H1 (cell line): ENCODE measurements at regions not wholly inside any gene's neighbourhood (a gene's known extent, or its start where the extent isn't known, plus 50 kb on each side); places are given as distances from the start of the nearest gene placed in this dataset.

Experiments used
- CTCF ChIA-PET: fragments of 300-600 bp; sonication (Branson Sonifier 250); formaldehyde crosslinking; loops from one replicate; lab custom pipeline; 2021; ENCODE audit not compliant: partially characterized antibody; lab: Charles Lee
- POLR2A ChIA-PET: fragments of 300-600 bp; sonication (Branson Sonifier 250); formaldehyde crosslinking; loops from one replicate; lab custom pipeline; 2021; ENCODE audit warnings: inconsistent platforms; ENCODE audit not compliant: partially characterized antibody; lab: Charles Lee
- DNase-seq, 2 experiments: peaks; one replicate each; pipeline versions ENCODE4 v3.0.0 to v3.0.0-alpha.2; 2010 to 2022; ENCODE audit warnings: low spot score in 2 of 2, low read depth in 1 of 2, mixed read lengths in 1 of 2
- FAIRE-seq: peaks from 2 replicates; lab custom pipeline; 2011; peaks lifted over from hg19 to GRCh38; lab: Jason Lieb, UNC
- H2AFZ ChIP-seq: 2 replicates; pipeline ENCODE4 v1.8.1; 2012; ENCODE audit warnings: low read length, inconsistent platforms
- H2AK5ac ChIP-seq: 2 replicates; pipeline ENCODE4 v1.6.1; 2013; ENCODE audit warnings: low read depth, low read length
- H2BK120ac ChIP-seq: replicated peaks from 2 replicates; pipeline ENCODE3; 2013; ENCODE audit warnings: low read depth, low read length, inconsistent platforms
- H2BK12ac ChIP-seq: 2 replicates; pipeline ENCODE4 v1.6.1; 2013; ENCODE audit warnings: low read depth, low read length
- H2BK15ac ChIP-seq: 2 replicates; pipeline ENCODE4 v1.6.1; 2013; ENCODE audit warnings: low read length
- H2BK20ac ChIP-seq: 2 replicates; pipeline ENCODE4 v1.6.1; 2013; ENCODE audit warnings: low read length
- H2BK5ac ChIP-seq: 2 replicates; pipeline ENCODE4 v1.6.1; 2013; ENCODE audit warnings: low read depth, low read length
- H3K14ac ChIP-seq: 2 replicates; pipeline ENCODE4 v1.6.1; 2013; ENCODE audit warnings: inconsistent platforms; ENCODE audit not compliant: insufficient read length
- H3K18ac ChIP-seq: 2 replicates; pipeline ENCODE4 v1.6.1; 2013; ENCODE audit warnings: low read length; ENCODE audit errors: extremely low read depth
- H3K23ac ChIP-seq: 2 replicates; pipeline ENCODE4 v1.6.1; 2013; ENCODE audit warnings: inconsistent platforms; ENCODE audit not compliant: insufficient read length
- H3K23me2 ChIP-seq: 2 replicates; pipeline ENCODE4 v1.6.1; 2013; ENCODE audit warnings: low read depth, low read length
- H3K27ac ChIP-seq: 2 replicates; pipeline ENCODE4 v1.6.1; 2011; ENCODE audit warnings: low read depth, low read length, inconsistent platforms
- H3K27me3 ChIP-seq, 4 experiments: replicated peaks in 1 of 4; 1 replicate in 1 of 4; 2 replicates in 3 of 4; pipeline versions ENCODE4 v1.6.1 to v1.8.1; 2011 to 2013; ENCODE audit warnings: low read length in 3 of 4, mild to moderate bottlenecking in 3 of 4, inconsistent platforms in 2 of 4, mixed read lengths in 2 of 4, moderate library complexity in 1 of 4; ENCODE audit not compliant: control insufficient read depth in 3 of 4, insufficient read depth in 3 of 4; ENCODE audit errors: extremely low read depth in 1 of 4
- H3K36me3 ChIP-seq, 4 experiments: 2 replicates each; pipeline versions ENCODE4 v1.6.1 to v1.8.1; 2011 to 2013; ENCODE audit warnings: mild to moderate bottlenecking in 4 of 4, low read length in 3 of 4, moderate library complexity in 2 of 4, control low read depth in 1 of 4, inconsistent platforms in 1 of 4; ENCODE audit not compliant: insufficient read depth in 4 of 4, control insufficient read depth in 2 of 4
- H3K4ac ChIP-seq: replicated peaks from 2 replicates; pipeline ENCODE3; 2013; ENCODE audit warnings: low read length, low read depth, mixed read lengths, inconsistent platforms; ENCODE audit not compliant: insufficient read length
- H3K4me1 ChIP-seq, 4 experiments: replicated peaks in 1 of 4; 1 replicate in 1 of 4; 2 replicates in 3 of 4; pipeline versions ENCODE4 v1.6.1 to v1.8.1; 2011 to 2013; ENCODE audit warnings: low read length in 3 of 4, inconsistent platforms in 2 of 4, mixed read lengths in 1 of 4; ENCODE audit not compliant: insufficient read depth in 4 of 4, control insufficient read depth in 3 of 4
- H3K4me2 ChIP-seq, 2 experiments: 2 replicates each; pipeline versions ENCODE4 v1.6.1 to v1.8.1; 2011 to 2013; ENCODE audit warnings: low read depth in 2 of 2, low read length in 2 of 2, control low read depth in 1 of 2, inconsistent platforms in 1 of 2, mild to moderate bottlenecking in 1 of 2; ENCODE audit not compliant: insufficient read depth in 1 of 2
- H3K4me3 ChIP-seq, 4 experiments: fragments of 200-600, 300-600 bp in 1 of 4; sonication (generic), shearing (Covaris generic), sonication (Bioruptor Twin) in 1 of 4; 2 replicates each; pipeline versions ENCODE4 v1.5.1 to v1.8.1; 2011 to 2016; ENCODE audit warnings: low read length in 4 of 4, low read depth in 3 of 4, control low read depth in 2 of 4, inconsistent platforms in 2 of 4, mild to moderate bottlenecking in 2 of 4, mixed read lengths in 1 of 4, moderate library complexity in 1 of 4; ENCODE audit not compliant: insufficient read depth in 2 of 4; ENCODE audit errors: extremely low read depth in 1 of 4
- H3K56ac ChIP-seq: replicated peaks from 2 replicates; pipeline ENCODE3; 2013; ENCODE audit warnings: low read depth, mild to moderate bottlenecking, mixed read lengths, low read length, inconsistent platforms; ENCODE audit not compliant: insufficient read length
- H3K79me1 ChIP-seq: 2 replicates; pipeline ENCODE4 v1.6.1; 2013; ENCODE audit warnings: low read depth, low read length, control low read depth
- H3K79me2 ChIP-seq, 2 experiments: 2 replicates each; pipeline versions ENCODE4 v1.6.1 to v1.8.1; 2012 to 2013; ENCODE audit warnings: low read length in 2 of 2, mild to moderate bottlenecking in 2 of 2, inconsistent platforms in 1 of 2; ENCODE audit not compliant: insufficient read depth in 2 of 2, control insufficient read depth in 1 of 2
- H3K9ac ChIP-seq, 4 experiments: replicated peaks in 1 of 4; 1 replicate in 1 of 4; 2 replicates in 3 of 4; pipeline versions ENCODE4 v1.6.1 to v1.8.1; 2011 to 2013; ENCODE audit warnings: low read depth in 3 of 4, low read length in 3 of 4, control low read depth in 2 of 4, mild to moderate bottlenecking in 2 of 4, moderate library complexity in 2 of 4, inconsistent platforms in 1 of 4; ENCODE audit errors: extremely low read depth in 1 of 4
- H3K9me3 ChIP-seq, 2 experiments: 2 replicates each; pipeline versions ENCODE4 v1.6.1 to v1.8.1; 2012 to 2013; ENCODE audit warnings: mild to moderate bottlenecking in 2 of 2, moderate library complexity in 2 of 2, control low read depth in 1 of 2, inconsistent platforms in 1 of 2, low read depth in 1 of 2, low read length in 1 of 2, mixed read lengths in 1 of 2; ENCODE audit not compliant: insufficient read depth in 2 of 2
- H4K20me1 ChIP-seq, 2 experiments: replicated peaks in 1 of 2; 2 replicates each; pipeline versions ENCODE3 to v1.8.1; 2011 to 2013; ENCODE audit warnings: inconsistent platforms in 2 of 2, low read length in 2 of 2, mild to moderate bottlenecking in 1 of 2; ENCODE audit not compliant: insufficient read depth in 2 of 2, control insufficient read depth in 1 of 2
- H4K5ac ChIP-seq: 2 replicates; pipeline ENCODE4 v1.6.1; 2013; ENCODE audit warnings: low read length, low read depth, mixed read lengths, inconsistent platforms; ENCODE audit not compliant: insufficient read length
- H4K8ac ChIP-seq: 2 replicates; pipeline ENCODE4 v1.8.0; 2013; ENCODE audit warnings: mild to moderate bottlenecking, moderate library complexity, low read length, inconsistent platforms; ENCODE audit not compliant: insufficient read depth; ENCODE audit errors: extremely low read depth
- H4K91ac ChIP-seq: replicated peaks from 2 replicates; pipeline ENCODE3; 2013; ENCODE audit warnings: low read length, mixed read lengths, inconsistent platforms; ENCODE audit not compliant: insufficient read length
- SAP30 ChIP-seq: fragments of 300-600 bp; sonication (generic); IDR thresholded peaks from 2 replicates; pipeline ENCODE4 v1.7.1; 2012; ENCODE audit warnings: low read length, moderate library complexity, mild to moderate bottlenecking, inconsistent platforms; ENCODE audit not compliant: insufficient read depth, insufficient replicate concordance
- WGBS, 2 experiments: shearing (Covaris generic) in 1 of 2; methylation state at CpG; one replicate each; pipeline versions ENCODE4 v1.1.6 to v1.1.7; 2013 to 2015; ENCODE audit warnings: low lambda C conversion rate in 2 of 2, mixed read lengths in 2 of 2, inconsistent platforms in 1 of 2, low coverage in 1 of 2, missing lambda C conversion rate in 1 of 2; ENCODE audit not compliant: insufficient replicate concordance in 2 of 2, insufficient coverage in 1 of 2, insufficient read length in 1 of 2; ENCODE audit errors: extremely low coverage in 1 of 2, missing lambda C conversion rate in 1 of 2; 5-methylcytosine and 5-hydroxymethylcytosine counted together

- FAIRE-seq = no peak
These were observed 99.2 kb upstream of the KCNJ16 start for GRCh38 chr17:69975808-69976207.

More at GRCh38 chr17:69975808-69976207, 99.2 kb upstream of the KCNJ16 start:
- H2AK5ac ChIP-seq = no peak overlapping the region
- H3K56ac ChIP-seq = no peak overlapping the region
- H3K79me2 ChIP-seq = no peaks in the 10 kb centered on the region
- H3K4me1 ChIP-seq = no peaks in the 10 kb centered on the region
- no peaks in the 10 kb centered on the region for H4K20me1 ChIP-seq
- 78% methylated on average over 1 of the region's 1 CpG; no CpG with 5 or more reads in 1 of the 2 experiments for WGBS, 2 experiments
- no peak overlapping the region for H2AFZ ChIP-seq
- no peak overlapping the region for H2BK15ac ChIP-seq
- no peaks in the 10 kb centered on the region for H3K27me3 ChIP-seq
- H2BK5ac ChIP-seq = no peak overlapping the region
- H3K18ac ChIP-seq = no peak overlapping the region
- H3K27ac ChIP-seq = no peak overlapping the region
- no peaks in the 10 kb centered on the region for H3K36me3 ChIP-seq
- no peak overlapping the region for H4K8ac ChIP-seq
- H3K14ac ChIP-seq = no peak overlapping the region
- peaks cover 3 to 6% of the 10 kb centered on the region in 2 experiments; a peak in 3 of 4 replicates for H3K9me3 ChIP-seq
- H4K91ac ChIP-seq = no peak overlapping the region
- H3K4me2 ChIP-seq = no peak overlapping the region
- no peak overlapping the region for H2BK12ac ChIP-seq
- H3K23me2 ChIP-seq = no peaks in the 10 kb centered on the region
- no peak overlapping the region for H2BK120ac ChIP-seq
- no peak overlapping the region for H3K4me3 ChIP-seq
- no peak for TF ChIP-seq SAP30
- no peaks in the 10 kb centered on the region for H3K79me1 ChIP-seq
- no peak overlapping the region for H3K4ac ChIP-seq
- no peak for DNase-seq
- H3K23ac ChIP-seq = no peak overlapping the region
- H3K9ac ChIP-seq = no peak overlapping the region
- no peak overlapping the region for H2BK20ac ChIP-seq
- CTCF ChIA-PET = no interaction called here
- no peak overlapping the region for H4K5ac ChIP-seq
- POLR2A ChIA-PET = no interaction called here
